ENCODE measurements at regions not wholly inside any gene's neighbourhood (a gene's known extent, or its start where the extent isn't known, plus 50 kb on each side); places are given as distances from the start of the nearest gene placed in this dataset.
A peak's percentile ranks its signal among the peaks of the same experiment; 100 is the strongest.

DNA sequence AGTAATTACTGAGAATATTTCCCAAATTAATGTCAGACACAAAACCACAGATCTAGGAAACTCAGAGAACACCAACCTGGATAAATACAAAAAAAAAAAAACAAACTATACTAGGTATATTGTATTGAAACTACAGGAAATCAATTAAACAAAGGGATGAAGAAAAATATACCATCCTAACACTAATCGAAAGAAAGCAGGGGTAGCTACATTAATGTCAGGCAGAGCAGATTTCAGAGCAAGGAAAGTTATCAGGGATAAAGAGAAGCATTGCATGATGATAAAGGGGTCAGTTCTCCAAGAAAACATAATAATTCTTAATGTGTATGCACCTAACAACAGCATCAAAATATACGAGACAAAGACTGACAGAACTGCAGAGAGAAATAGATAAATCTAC is 89.9 kb downstream of the TOMM20 start:
- H3K27ac Mint-ChIP-seq = no peak overlapping the region
- H3K9me3 ChIP-seq (ENCODE audit: low read length) = no peaks in the 10 kb centered on the region
- no peak for DNase-seq
- no peak overlapping the region for H3K4me3 ChIP-seq (ENCODE audit: low read length)
- no peaks in the 10 kb centered on the region for H3K4me1 ChIP-seq (ENCODE audit: insufficient read depth, low read length)
- H3K27ac ChIP-seq (ENCODE audit: low read depth, low read length) = no peak overlapping the region
- peaks cover 11 to 15% (median 13%) of the 10 kb centered on the region in 3 donors for H3K4me1 Mint-ChIP-seq
- ChIA-PET POLR2A (interaction anchor here (0.7 kb wide), 1 partner anchor 282 kb away, joined by 9 read pairs; no protein-coding TSS in a partner anchor), CTCF (no interaction called here)
- H3K36me3 Mint-ChIP-seq = peaks cover 4 to 18% (median 5%) of the 10 kb centered on the region in 3 donors
- H3K4me3 Mint-ChIP-seq = no peak overlapping the region
- H3K9me3 Mint-ChIP-seq = peaks cover 11 to 17% (median 12%) of the 10 kb centered on the region in 5 donors
- no peaks in the 10 kb centered on the region for H3K27me3 Mint-ChIP-seq
- H3K36me3 ChIP-seq (ENCODE audit: insufficient read depth, low read length) = no peaks in the 10 kb centered on the region
- no peaks in the 10 kb centered on the region for H3K27me3 ChIP-seq (ENCODE audit: insufficient read depth, low read length, poor library complexity, severe bottlenecking)

DNA sequence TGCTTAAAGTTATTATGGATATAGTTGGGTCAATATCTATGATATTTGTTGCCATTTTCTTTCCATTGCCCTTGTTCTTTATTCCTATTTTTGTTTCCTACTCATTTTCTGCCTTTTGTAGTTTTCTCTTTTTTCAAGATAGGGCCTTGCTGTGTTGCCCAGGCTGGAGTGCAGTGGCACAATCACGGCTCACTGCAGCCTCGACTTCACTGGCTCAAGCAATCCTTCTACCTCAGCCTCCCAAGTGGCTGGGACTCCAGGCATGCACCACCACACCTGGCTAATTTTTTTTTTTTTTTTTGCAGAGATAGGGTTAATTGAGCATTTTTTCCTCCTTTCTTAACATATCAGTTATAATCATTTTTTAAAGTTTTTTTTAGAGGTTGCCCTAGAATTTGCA is 92.7 kb downstream of the TOMM20 start:
- Histone ChIP-seq H3K9me3 (ENCODE audit: low read length) (no peaks in the 10 kb centered on the region), H3K4me3 (ENCODE audit: low read length) (no peak overlapping the region), H3K36me3 (ENCODE audit: insufficient read depth, low read length) (no peaks in the 10 kb centered on the region), H3K27me3 (ENCODE audit: insufficient read depth, low read length, poor library complexity, severe bottlenecking) (no peaks in the 10 kb centered on the region), H3K27ac (ENCODE audit: low read depth, low read length) (no peak overlapping the region), H3K4me1 (ENCODE audit: insufficient read depth, low read length) (no peaks in the 10 kb centered on the region)
- CTCF ChIA-PET = no interaction called here
- Mint-ChIP-seq H3K9me3 (peaks cover 11 to 17% (median 12%) of the 10 kb centered on the region in 5 donors), H3K36me3 (peaks cover 4 to 18% (median 5%) of the 10 kb centered on the region in 3 donors), H3K27ac (no peak overlapping the region), H3K4me1 (peaks cover 3 to 8% (median 4%) of the 10 kb centered on the region in 3 donors), H3K27me3 (no peaks in the 10 kb centered on the region), H3K4me3 (no peak overlapping the region)
- POLR2A ChIA-PET = no interaction called here
- no peak for DNase-seq

DNA sequence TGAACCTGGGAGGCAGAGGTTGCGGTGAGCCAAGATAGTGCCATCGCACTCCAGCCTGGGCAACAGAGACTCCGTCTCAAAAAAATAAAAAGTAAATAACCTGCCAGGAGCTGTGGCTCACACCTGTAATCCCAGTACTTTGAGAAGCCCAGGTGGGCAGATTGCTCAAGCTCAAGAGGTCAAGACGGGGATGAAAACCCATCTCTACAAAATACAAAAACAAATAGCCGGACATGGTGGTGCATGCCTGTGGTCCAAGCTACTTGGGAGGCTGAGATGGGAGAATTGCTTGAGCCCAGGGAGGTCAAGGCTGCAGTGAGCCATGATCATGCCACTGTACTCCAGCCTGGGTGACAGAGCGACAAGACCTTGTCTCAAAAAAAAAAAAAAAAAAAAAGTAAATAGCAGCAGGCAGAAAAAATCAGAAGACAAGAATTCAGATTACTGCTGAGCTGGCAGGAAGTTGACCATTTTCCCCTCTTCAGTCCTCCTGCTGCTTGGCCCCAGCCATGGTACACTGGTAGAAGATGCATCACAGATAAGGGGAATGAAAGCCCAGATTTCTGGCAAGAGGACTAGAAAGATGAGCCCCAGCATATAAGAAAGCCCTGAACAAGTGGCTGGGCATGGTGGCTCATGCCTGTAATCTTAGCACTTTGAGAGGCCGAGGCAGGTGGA is 97.6 kb downstream of the TOMM20 start:
- Histone ChIP-seq H3K4me3 (ENCODE audit: low read length) (no peak overlapping the region), H3K27ac (ENCODE audit: low read depth, low read length) (no peak overlapping the region), H3K27me3 (ENCODE audit: insufficient read depth, low read length, poor library complexity, severe bottlenecking) (no peaks in the 10 kb centered on the region), H3K9me3 (ENCODE audit: low read length) (no peaks in the 10 kb centered on the region), H3K4me1 (ENCODE audit: insufficient read depth, low read length) (no peaks in the 10 kb centered on the region), H3K36me3 (ENCODE audit: insufficient read depth, low read length) (no peaks in the 10 kb centered on the region)
- no peaks in the 10 kb centered on the region for H3K9me3 Mint-ChIP-seq
- H3K27me3 Mint-ChIP-seq = peaks cover 0 to 1% of the 10 kb centered on the region in 2 donors
- ChIA-PET CTCF (interaction anchor here (0.7 kb wide), 1 partner anchor 550 kb away, joined by 3 read pairs; no protein-coding TSS in a partner anchor), POLR2A (no interaction called here)
- no peak for DNase-seq
- peak overlapping the region in 1 of 8 donors; percentile 41 for H3K27ac Mint-ChIP-seq
- peaks cover 0 to 5% (median 2%) of the 10 kb centered on the region in 3 donors for H3K4me1 Mint-ChIP-seq
- H3K4me3 Mint-ChIP-seq = no peak overlapping the region
- peaks cover 0 to 2% (median 0%) of the 10 kb centered on the region in 3 donors for H3K36me3 Mint-ChIP-seq

DNA sequence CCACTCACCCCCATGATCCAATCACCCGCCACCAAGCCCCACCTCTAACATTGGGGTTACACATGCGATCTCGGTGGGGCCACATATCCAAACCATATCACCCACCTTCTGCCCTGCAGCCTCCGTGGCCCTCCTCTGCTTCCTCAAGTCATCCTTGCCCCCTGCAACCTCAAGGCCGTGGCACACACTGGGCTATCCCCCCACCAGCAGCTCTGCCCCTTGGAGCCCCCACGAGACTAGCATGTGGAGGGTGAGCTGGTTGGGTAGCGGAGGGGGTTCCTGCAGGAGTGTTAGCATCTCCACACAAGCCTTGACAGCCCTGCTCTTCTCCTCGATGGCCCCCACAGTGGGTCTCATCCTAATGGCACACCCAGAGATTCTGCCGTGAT is 100.8 kb downstream of the TOMM20 start:
- Mint-ChIP-seq H3K27me3 (peaks cover 0 to 1% of the 10 kb centered on the region in 2 donors), H3K9me3 (no peaks in the 10 kb centered on the region), H3K4me3 (no peak overlapping the region), H3K27ac (no peak overlapping the region), H3K4me1 (peaks cover 2 to 6% (median 5%) of the 10 kb centered on the region in 3 donors), H3K36me3 (peaks cover 0 to 2% (median 0%) of the 10 kb centered on the region in 3 donors)
- Histone ChIP-seq H3K4me3 (ENCODE audit: low read length) (no peak overlapping the region), H3K27me3 (ENCODE audit: insufficient read depth, low read length, poor library complexity, severe bottlenecking) (no peaks in the 10 kb centered on the region), H3K4me1 (ENCODE audit: insufficient read depth, low read length) (no peaks in the 10 kb centered on the region), H3K27ac (ENCODE audit: low read depth, low read length) (no peak overlapping the region), H3K9me3 (ENCODE audit: low read length) (no peaks in the 10 kb centered on the region), H3K36me3 (ENCODE audit: insufficient read depth, low read length) (no peaks in the 10 kb centered on the region)
- DNase-seq = no peak
- ChIA-PET POLR2A (no interaction called here), CTCF (interaction anchor here (0.6 kb wide), 1 partner anchor 56 kb away, joined by 3 read pairs; no protein-coding TSS in a partner anchor)

DNA sequence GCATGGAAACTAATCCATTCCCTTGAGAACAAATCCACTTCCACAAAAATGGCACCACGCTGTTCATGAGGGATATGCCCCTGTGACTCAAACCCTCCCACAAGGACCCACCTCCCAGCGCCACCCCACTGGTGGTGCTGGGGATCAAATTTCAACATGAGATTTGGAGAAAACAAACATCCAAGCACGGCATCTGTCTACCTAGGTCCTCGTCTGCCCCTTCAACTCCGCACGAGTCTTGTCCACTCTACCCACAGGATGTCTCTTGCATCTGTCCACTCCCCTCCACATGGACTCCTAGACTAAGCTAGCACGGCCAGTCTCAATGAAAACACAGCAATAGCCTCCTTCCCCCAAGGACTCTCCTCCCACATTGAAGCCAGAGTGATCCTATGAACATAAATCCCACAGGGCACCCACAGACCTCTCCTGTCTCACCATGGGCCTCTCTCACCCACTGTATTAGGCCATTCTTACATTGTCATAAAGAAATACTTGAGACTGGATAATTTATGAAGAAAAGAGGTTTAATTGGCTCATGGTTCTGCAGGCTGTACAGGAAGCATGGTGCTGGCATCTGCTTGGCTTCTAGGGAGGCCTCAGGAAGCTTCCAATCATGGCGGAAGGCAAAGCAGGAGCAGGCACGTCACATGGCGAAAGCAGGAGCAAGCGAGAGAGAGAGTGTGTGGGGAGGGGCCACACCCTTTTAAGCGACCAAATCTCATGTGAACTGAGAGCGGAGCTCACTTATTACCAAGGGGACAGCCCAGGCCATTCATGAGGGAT is 101.4 kb downstream of the TOMM20 start:
- Mint-ChIP-seq H3K27ac (peak overlapping the region in 1 of 8 donors; percentile 82), H3K4me1 (peaks cover 2 to 6% (median 4%) of the 10 kb centered on the region in 3 donors), H3K27me3 (peaks cover 0 to 1% of the 10 kb centered on the region in 2 donors), H3K36me3 (peaks cover 0 to 2% (median 0%) of the 10 kb centered on the region in 3 donors), H3K9me3 (no peaks in the 10 kb centered on the region), H3K4me3 (no peak overlapping the region)
- no peaks in the 10 kb centered on the region for H3K9me3 ChIP-seq (ENCODE audit: low read length)
- DNase-seq = no peak
- H3K27me3 ChIP-seq (ENCODE audit: insufficient read depth, low read length, poor library complexity, severe bottlenecking) = no peaks in the 10 kb centered on the region
- no peak overlapping the region for H3K4me3 ChIP-seq (ENCODE audit: low read length)
- H3K27ac ChIP-seq (ENCODE audit: low read depth, low read length) = no peak overlapping the region
- ChIA-PET CTCF (interaction anchor here (0.6 kb wide), 1 partner anchor 57 kb away, joined by 3 read pairs; no protein-coding TSS in a partner anchor), POLR2A (no interaction called here)
- no peaks in the 10 kb centered on the region for H3K36me3 ChIP-seq (ENCODE audit: insufficient read depth, low read length)
- H3K4me1 ChIP-seq (ENCODE audit: insufficient read depth, low read length) = no peaks in the 10 kb centered on the region

DNA sequence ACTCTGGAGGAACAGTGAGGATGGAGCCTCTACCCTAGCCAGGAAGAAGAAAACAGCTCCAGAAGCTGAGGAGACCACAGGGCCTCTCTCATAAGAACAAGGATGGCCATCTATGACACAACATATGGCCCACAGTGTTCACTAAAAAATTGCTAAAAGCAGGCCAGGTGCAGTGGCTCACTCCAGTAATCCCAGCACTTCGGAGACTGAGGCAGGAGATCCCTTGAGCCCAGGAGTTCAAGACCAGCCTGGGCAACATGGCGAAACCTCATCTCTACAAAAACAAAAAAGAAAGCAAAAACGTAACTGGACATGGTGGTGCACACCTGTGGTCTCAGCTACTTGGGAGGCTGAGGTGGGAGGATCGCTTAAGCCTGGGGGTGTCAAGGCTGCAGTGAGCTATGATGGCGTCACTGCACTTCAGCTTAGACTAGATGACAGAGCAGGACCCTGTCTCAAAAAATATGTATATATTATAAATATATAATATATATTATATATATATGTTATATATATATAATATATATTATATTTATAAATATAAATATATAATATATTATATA is 103.1 kb downstream of the TOMM20 start:
- Histone ChIP-seq H3K36me3 (ENCODE audit: insufficient read depth, low read length) (no peaks in the 10 kb centered on the region), H3K27me3 (ENCODE audit: insufficient read depth, low read length, poor library complexity, severe bottlenecking) (no peaks in the 10 kb centered on the region), H3K27ac (ENCODE audit: low read depth, low read length) (no peak overlapping the region), H3K9me3 (ENCODE audit: low read length) (no peaks in the 10 kb centered on the region), H3K4me1 (ENCODE audit: insufficient read depth, low read length) (no peaks in the 10 kb centered on the region), H3K4me3 (ENCODE audit: low read length) (no peak overlapping the region)
- Mint-ChIP-seq H3K36me3 (peaks cover 0 to 2% (median 0%) of the 10 kb centered on the region in 3 donors), H3K27ac (peak overlapping the region in 1 of 8 donors; percentile 41), H3K9me3 (no peaks in the 10 kb centered on the region), H3K27me3 (peaks cover 0 to 1% of the 10 kb centered on the region in 2 donors), H3K4me3 (no peak overlapping the region), H3K4me1 (peaks cover 0 to 6% (median 0%) of the 10 kb centered on the region in 3 donors)
- no peak for DNase-seq
- ChIA-PET POLR2A (no interaction called here), CTCF (interaction anchor here (1.3 to 2.0 kb wide), 2 partner anchors 14 to 47 kb away, joined by 3 to 6 read pairs; no protein-coding TSS in a partner anchor)

DNA sequence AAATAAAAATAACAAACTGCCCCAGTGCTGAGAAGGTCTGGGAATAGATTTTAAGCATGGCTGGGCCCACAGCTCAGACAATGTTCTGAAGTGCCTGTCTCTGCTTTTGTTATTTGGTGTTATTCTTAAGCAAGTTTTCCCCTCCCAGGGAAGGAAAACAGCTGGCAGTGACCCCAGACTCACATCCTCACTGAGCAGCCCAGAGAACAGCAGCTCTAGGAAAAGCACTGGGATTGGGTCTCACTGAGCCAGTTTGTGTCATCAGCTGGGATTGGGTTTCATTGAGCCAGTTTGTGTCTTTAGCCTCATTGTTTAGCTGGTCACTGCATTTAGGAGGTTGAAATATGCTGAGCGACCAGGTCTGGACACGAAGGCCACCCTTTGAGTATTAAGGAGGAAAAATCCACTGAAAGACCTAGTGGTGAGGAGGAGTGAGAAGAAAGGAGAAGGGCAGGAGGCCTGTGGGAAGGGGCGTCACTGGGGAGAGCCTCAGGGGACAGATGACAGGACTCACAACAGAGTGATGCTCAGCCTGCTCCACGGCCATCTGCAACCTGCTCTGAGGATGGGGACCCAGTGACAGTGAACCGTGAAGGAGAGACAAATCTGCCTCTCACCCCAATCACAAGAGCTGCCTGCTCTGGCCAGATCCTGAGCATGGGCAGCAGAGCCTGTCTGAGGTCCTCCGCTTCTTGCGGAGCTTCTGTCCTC is 103.8 kb downstream of the TOMM20 start:
- ChIA-PET POLR2A (no interaction called here), CTCF (interaction anchor here (1.3 to 2.0 kb wide), 2 partner anchors 13 to 47 kb away, joined by 3 to 6 read pairs; no protein-coding TSS in a partner anchor)
- no peak for DNase-seq
- Histone ChIP-seq H3K4me1 (ENCODE audit: insufficient read depth, low read length) (no peaks in the 10 kb centered on the region), H3K27me3 (ENCODE audit: insufficient read depth, low read length, poor library complexity, severe bottlenecking) (no peaks in the 10 kb centered on the region), H3K27ac (ENCODE audit: low read depth, low read length) (no peak overlapping the region), H3K9me3 (ENCODE audit: low read length) (no peaks in the 10 kb centered on the region), H3K4me3 (ENCODE audit: low read length) (no peak overlapping the region), H3K36me3 (ENCODE audit: insufficient read depth, low read length) (no peaks in the 10 kb centered on the region)
- Mint-ChIP-seq H3K27me3 (peaks cover 0 to 1% of the 10 kb centered on the region in 2 donors), H3K4me1 (peaks cover 0 to 6% (median 0%) of the 10 kb centered on the region in 3 donors), H3K4me3 (no peak overlapping the region), H3K36me3 (peaks cover 0 to 2% (median 0%) of the 10 kb centered on the region in 3 donors), H3K9me3 (no peaks in the 10 kb centered on the region), H3K27ac (peak overlapping the region in 1 of 8 donors; percentile 68)

Measured in CD8-positive, alpha-beta memory T cell (primary cell).